COLO668 (cell line): ENCODE measurements at regions not wholly inside any gene's neighbourhood (a gene's known extent, or its start where the extent isn't known, plus 50 kb on each side); places are given as distances from the start of the nearest gene placed in this dataset.

Source experiments
- DNase-seq: peaks from one replicate; lab custom pipeline; 2025; ENCODE audit not compliant: unreplicated experiment; lab: John Stamatoyannopoulos, UW

DNA sequence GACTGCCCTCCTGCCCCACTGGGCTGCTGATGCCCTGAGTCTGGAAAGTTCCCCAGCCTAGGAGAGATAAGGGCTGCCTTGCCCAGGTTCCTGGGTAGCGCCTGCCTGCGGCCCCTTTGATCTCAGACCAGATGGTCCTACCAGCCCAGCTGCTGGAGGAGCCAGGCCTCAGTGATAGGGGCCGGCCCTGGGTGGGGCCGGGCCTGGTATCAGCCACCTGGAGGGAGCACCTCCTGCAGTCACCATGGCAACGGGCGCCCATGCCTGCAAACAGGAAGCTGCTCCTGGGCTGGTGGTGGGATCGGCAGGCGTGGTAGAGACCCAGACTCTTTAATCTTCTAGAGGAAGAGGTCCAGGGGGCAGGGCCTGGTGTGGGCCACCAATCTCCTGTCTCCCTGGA, 119.7 kb upstream of the WNT4 start:
- DNase-seq: peak; percentile 98

DNA sequence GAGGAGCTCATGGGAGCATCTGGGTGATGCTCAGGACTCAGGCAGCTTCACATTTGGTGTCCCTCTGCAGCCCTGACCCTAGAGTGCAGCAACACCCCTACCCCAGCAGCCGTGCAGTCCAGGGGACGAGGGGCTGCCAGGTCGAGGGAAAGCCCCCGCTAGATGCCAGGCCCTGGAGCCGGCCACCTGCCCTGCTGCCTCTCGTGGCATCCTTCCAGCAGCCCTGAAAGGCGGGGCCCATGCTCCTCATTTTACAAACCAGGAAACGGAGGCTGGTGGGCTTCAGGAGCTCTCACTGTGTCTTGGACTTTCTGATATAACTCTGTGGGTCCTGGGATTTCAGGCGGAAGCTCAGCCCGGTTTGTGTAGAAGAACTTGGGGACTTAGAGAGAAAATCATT, 120.5 kb upstream of the WNT4 start:
- DNase-seq: peak; percentile 48

DNA sequence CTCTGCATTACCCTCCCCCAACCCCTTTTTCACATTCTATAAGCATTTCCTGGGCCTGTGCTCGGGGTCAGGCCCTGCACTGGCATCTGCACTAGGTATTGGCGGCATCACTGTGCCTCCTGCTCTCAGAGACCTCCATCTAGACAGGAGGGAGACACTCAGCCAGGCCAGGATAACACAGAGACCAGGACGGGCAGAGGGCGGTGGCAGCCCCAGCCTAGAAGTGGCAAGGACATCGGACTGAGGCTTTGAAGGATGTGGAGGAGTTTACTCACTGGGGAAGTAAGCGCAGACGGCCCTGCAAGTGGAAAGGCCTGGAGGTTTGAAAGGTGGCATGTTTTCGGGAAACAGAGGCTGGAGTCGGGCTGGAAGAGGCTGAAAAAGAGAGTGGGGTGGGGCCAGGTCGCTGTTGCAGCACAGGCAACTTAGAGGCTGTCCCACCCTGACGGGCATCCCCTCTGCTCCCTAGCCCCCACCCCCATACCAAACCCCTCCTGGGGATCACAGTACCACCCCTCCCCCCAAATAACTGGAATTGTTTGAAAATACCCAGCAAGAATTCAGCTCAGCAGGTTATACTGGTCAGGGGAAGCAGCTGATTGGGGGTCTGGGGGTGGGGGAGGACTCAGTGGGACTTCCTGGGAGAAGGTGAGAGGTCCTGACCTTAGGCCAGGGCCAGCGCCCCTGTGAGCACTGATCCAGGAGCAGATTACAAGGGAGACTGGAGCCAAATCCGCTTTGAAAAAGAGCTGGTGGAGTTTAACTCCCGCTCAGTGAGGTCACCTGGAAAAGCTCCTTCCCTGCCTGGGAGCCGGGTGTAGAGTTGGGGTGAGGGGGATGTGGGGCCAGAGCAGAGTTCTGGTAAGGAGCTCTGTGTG, 121.8 kb upstream of the WNT4 start:
- no peak for DNase-seq

DNA sequence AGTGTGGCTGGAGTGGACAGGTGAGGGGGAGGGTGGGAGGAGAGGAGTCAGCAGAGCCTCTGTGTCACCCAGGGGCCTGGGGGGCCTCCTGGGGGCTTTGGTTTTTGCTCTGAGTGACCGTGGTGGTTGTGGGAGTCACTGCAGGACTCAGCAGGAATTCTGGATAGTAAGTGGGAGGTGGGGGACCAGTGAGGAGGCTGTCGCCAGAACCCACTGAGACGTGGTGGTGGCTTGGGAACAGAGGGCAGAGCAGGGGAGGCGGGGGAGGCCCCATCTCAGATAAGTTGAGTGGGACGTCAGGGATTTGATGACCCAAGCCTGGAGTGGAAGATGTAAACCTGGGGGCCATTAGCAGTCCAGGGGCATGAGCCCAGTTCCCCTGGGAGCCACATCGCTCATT, 123.2 kb upstream of the WNT4 start:
- DNase-seq: no peak

DNA sequence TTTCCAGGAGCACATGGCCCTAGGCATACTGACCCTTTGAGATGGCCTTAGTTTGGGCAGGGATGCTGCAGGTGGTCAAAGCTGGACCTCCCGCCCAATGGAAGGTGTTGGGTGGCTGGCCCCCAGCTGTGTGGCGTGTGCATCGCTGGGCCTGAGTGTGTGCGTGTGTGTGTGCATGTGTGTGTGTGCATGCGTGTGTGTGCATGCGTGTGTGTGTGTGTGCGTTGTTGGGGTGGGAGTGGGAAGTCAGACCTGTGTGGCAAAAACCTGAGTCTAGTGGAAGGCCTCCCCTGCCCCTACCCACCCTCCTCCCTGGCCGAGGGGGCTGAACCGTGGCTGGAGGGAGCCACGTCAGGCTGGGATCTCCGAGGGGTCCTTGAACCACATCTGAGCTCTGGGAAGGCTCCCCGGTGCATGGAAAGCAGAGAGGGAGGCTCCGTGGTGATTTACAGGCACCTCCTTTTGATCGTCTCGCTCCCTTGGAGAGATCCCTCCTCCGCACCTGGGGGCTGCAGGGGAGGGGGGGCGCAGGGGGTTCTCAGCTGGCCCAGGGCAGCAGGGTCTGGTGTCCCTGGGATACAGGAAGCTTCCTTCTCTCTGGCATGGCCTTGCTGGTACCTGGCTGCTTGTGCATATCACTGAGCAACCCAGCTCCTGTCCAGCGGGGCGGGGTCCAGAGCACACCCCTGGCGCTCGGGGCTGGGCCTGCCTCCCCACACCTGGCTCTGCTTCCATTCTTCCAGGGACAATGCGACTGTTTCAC, 124.7 kb upstream of the WNT4 start:
- no peak for DNase-seq

DNA sequence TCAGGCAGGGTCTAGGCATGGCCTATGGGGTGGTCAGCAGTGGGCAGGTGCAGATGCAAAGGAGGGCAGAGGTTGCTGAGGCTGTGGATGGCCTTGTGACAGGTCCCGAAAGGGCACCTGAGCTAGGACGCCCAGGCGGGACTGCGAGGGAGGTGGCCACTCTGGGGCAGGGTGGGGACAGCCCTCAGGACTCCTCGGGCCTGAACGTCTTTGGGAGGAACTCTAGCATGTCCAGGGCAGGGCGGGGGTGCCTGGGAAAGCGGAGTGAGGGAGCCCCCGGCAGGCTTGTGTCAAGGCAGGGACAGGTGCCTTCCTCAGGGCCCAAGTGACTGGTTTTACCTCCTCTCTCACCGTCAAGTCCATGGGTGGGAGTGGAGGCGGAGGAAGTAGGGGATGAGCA, 125.4 kb upstream of the WNT4 start:
- no peak for DNase-seq

DNA sequence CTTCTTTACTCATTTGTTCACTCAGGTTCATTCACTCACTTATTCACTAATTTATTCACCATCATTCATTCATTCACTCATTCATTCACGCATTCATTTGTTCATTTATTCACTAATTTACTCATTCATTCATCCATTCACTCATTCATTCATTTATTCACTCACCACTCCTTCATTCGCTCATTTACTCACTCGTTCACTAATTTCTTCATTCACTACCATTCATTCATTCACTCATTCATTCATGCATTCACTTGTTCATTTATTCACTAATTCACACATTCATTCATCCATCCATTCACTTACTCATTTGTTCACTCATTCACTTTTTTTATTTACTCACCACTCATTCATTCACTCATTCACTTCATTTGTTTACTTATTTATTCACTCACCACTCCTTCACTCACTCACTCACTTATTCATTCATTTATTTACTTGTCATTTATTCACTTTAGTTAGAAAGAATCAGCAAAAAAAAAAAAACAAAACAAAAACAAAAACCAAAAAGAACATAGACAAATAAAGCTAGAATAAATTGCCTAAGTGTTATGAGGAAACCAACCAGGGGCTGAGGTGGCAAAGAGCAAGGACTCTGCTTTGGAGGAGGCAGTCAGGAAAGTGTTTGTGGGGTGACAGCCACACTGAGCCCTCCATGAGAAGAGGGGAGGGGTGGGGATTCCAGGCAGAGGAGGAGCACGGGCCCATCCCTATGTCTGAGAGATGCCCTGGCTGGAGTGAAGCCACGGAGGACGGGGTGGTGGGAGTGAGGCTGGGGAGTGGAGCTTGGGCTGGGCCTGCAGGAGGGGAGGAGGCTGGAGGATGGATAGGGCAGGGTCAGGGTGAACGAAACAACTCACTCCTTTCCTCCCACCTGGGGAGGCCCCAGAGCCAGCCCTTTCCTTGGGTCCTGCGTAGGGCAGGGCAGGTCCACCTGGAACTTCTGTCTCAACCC, 129.2 kb upstream of the WNT4 start:
- no peak for DNase-seq

DNA sequence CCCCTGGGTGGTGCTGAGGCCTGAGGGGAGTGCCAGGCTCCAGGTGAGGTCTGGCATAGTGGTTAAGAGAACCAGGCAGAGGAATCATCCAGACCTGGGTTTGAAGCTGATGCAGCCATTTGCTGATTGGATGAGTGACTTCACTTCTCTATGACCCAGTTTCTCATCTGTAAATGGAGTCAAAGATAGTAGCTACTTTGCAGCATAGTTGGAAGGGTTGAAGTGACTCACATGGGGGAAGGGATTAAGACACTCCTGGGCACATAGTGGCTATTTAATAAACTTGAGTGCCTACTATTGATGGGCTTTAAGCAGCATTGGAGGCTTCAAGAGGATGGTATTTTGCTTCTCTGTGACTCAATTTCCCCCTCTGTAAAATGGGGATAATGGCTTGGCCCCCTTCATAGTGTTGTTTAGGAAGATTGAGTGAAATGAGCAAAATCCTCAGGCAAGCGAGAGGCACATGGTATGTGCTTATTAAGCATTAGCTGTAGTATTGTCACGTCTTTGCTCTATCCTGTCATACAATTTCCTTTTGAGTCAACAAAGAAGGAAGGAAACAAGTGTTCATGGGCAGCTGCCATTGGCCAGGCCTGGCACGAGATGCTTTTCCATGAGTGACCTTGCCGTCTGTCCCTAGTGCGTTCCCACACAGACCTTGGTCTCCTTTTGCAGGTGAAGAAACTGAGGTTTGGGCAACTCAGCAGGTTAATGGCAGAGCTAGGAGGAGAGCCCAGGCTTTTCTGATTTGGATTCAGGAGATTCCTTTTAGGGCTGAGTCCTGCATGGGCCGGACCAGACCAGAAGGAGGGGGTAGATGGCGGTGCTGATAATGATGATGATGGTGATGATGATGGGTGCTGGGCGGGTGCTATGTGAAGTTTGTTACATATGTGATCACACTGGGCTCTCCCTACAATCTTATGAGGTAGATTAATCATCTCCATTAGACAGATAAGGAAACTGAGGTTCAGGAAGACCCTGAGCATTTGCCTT, 131.1 kb upstream of the WNT4 start:
- no peak for DNase-seq

DNA sequence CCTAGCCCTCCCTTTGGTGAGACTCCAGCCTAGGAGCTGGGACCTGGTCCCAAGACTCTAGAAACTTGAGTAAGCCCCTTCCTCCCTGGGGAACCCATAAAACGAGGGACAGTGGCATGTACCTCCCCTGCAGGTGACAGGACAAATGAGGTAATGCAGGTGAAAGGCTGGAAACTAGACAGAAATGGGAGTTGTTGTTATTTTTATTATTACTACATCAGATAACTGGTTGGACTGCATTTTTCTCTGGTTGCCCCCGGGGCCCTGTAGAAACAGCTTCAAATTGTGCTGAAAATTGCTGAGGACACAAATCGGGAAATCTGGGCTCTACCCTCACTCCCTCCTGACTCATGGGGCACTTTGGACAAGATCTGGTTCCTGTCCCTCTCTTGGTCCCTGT, 132.3 kb upstream of the WNT4 start:
- no peak for DNase-seq

DNA sequence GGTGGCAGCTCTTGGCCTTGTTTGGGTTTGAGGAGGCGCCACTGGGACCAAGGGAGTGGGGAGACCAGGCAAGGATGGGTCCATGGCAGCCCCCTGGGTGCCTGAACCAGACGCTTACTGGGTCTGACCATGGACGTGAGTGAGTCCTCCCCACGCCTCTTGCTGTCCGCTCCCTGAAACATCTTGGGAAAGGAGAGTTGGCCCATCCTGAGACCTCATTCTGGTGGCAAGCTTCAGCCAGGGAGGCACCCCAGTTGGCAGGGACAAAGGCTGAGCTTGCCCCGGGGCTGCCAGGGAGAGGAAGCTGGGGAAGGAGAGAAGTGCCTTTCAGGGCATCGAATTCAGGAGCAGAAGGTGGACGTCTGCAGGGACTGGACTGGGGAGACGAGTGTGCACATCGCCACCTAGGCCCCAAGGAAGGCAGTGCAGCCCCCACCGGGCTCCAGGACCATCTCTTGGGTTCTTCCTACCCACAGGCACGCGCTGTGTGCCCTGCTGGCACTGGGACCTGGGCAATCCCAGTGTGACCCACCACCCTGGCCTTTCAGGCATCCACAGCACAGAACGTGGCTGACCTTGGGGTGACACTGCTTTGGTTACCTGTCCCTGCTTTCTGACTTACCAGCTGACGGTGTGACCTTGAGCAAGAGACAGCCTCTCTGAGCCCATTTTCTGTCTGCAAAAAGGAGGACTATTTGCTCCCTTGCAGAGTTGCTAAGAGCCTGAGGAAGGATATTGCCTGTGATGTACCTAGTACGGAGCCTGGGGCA, 132.9 kb upstream of the WNT4 start:
- peak; percentile 75 for DNase-seq

DNA sequence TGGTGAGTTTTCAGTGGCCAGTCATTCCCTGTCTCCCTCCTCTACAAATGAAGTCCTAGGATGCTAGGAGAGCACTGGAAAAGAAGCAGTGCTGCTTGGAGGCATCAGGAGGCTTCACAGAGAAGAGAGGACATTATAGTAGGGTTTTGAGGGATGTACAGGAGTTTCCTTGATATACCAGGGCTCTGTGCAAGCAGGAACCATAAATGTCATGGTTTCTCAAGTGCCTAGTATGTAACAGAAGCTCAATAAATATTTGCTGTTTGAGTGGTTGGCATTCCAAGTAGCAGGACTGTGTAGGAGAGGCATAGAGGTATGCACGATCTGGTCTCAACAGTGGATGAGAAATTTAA, 133.5 kb upstream of the WNT4 start:
- no peak for DNase-seq

DNA sequence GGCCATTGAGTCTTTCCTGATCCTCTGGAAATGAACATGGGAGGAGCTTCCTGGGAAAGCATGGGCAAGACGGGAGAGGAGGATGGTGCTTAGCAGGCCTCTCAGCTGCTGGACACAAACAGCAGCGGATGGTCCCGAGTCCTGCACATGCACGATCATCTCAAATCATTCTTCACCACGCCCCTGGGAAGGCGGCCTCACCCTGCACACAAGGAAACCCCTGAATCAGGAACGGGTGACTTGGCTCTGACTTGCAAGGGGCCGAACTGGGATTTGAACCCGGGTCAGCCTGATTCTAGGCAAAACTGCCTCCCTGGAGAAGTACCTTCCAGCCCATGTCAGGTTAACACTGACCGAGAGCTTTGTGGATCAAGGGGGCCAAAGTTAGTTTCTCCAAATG, 134.8 kb upstream of the WNT4 start:
- DNase-seq: no peak

DNA sequence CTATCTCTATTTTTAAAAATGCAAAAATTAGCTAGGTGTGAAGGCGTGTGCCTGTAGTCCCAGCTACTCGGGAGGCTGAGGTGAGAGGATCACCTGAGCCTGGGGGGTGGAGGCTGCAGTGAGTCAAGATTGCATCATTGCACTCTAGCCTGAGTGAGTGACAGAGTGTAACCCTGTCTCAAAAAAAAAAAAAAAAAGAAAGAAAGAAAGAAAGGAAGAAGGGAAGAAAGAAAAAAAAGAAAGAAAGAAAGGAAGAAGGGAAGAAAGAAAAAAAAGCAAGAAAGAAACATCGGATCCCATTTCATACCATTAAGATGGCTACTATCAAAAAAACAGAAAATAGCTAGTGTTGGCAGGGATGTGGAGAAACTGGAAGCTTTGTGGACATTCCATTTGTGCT, 136.8 kb upstream of the WNT4 start:
- no peak for DNase-seq

DNA sequence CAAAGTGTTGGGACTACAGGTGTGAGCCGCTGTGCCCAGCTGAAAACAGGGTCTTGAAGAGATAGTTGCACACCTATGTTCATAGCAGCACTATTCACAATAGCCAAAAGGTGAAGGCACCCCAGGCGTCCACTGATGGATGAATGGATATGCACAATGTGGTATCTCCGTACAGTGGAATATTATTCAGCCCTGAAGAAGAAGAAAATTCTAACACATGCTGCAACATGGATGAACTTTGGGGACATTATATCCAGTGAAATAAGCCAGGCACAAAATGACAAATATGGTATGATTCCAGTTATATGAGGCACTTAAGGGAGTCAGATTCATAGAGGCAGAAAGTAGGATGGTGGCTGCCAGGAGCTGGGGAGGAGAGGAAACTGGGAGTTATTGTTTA, 137.6 kb upstream of the WNT4 start:
- no peak for DNase-seq

DNA sequence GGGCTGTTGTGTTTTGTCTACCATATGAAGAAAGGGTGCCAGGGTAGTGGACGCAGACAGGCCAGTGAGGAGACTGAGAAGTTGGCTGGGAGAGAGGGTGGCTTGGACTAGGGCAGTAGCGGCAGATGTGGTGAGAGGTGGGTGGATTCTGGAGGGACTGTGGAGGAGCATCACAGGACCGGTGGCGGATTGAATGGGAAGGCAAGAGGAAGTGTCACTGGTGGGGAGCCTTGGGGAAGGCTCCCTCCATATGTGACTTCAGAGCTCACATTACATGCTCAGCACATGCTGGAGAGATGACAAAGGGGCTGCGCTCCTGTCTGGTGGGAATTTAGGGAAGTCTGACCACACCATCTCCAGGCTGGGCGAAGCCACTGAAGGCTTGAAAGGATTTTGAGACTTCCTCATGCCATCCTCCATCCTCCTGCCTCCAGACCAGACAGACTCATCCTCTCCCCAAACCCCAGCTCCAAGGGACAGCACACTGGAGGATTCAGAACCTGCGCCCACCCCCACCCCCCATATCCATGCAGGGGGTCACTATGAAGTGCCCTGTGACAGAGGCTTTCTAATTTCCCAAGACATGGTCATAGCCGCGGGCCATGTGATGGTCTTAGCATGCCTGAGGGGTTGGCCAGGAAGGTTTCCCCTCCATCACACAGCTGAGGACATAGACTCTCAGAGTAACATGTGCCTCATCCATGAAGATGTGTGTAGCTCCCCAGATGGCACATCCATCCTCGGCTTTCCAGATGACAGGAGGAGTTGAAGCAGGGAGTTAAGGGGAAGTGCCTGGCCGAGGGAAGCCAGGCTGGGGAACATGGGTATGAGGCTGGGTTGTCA, 138.8 kb upstream of the WNT4 start:
- no peak for DNase-seq

DNA sequence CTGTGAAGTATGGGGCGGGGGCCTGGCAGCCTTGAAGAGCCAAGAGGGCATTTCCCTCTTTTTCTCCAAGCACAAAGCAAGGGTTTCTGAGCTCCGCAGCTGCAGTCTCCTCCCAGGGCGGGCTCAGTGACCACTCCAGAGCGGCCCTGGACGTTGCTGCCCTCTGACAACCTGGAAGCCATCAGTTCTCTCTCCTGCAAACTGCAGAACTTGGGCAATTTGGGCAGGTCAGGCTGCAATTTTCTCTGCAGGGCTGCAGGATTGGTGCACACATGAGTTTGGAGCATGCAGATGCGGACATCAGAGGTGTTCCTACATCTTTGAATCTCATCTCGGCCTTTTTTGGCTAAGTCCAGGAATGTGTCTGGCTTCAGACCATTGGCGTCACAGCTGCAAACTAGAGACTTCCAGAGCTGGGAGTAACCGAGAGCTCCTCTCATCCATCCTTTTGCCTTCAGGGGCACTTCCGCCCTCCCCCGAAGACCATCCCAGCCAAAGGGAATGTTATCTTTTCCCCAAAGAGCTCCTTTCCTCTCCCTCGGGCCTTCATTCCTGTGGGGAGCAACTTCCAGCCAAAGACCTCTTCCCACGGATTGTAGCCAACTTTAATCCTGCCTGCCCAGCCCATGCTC, 139.6 kb upstream of the WNT4 start:
- no peak for DNase-seq

DNA sequence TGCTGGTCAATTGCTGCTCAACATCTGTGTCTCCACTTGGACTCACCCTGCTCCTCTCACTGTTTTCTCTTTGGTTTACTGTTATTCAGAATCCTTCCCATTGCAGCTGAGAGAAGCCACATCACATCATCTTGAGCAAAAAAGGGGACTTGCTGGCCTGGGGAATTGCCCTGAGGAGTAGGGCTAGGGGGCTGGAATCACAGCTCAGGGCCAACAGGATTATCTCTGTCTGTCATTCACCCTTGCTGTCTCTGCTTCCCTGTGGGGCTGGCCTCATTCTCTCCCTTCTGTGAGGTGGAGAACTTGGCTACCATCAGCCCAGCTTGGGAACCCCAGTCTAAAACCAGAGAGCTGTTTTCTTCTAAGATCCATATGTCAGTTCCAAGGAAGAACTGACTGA, 140.7 kb upstream of the WNT4 start:
- DNase-seq: no peak

DNA sequence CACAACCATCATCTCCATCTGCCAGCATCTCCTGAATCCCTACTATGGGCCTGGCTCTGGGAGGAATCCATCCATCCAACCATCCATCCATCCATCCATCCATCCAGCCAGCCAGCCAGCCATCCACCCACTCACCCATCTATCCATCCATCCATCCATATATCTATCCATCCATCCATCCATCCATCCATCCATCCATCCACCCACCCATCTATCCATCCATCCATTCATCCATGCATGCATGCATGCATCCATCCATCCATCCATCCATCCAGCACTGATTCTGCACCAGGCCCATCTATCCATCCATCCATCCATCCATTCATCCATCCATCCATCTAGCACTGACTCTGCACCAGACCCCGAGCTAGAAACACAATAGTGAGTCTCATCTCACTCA, 141.3 kb upstream of the WNT4 start:
- no peak for DNase-seq
